ENCODE measurements at regions not wholly inside any gene's neighbourhood (a gene's known extent, or its start where the extent isn't known, plus 50 kb on each side); places are given as distances from the start of the nearest gene placed in this dataset.

DNA sequence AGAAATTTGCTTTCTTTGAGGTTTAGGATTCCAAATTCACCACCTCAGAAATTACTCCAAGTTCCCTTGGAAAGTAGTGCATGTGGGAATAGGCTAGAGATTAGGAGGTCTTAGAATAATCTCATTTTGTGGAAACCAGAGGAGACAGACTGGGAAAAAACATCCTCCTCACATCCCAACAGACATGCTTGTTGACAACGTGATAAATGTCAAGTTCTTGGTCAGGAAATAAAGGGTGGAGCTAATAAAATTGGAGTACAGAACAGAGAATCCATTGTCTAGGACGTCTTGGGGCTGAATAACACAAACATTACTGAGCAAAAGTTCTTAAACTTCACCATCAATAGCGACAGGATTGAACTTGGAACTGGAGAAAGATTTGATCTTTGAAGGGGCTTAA is 233.4 kb downstream of the PABPC4L start:
- no peak overlapping the region for H3K4me3 ChIP-seq (ENCODE audit: control insufficient read depth, low read depth, low read length)
- no peak for DNase-seq (ENCODE audit: low read depth)
- TF ChIP-seq, protein P1, sequence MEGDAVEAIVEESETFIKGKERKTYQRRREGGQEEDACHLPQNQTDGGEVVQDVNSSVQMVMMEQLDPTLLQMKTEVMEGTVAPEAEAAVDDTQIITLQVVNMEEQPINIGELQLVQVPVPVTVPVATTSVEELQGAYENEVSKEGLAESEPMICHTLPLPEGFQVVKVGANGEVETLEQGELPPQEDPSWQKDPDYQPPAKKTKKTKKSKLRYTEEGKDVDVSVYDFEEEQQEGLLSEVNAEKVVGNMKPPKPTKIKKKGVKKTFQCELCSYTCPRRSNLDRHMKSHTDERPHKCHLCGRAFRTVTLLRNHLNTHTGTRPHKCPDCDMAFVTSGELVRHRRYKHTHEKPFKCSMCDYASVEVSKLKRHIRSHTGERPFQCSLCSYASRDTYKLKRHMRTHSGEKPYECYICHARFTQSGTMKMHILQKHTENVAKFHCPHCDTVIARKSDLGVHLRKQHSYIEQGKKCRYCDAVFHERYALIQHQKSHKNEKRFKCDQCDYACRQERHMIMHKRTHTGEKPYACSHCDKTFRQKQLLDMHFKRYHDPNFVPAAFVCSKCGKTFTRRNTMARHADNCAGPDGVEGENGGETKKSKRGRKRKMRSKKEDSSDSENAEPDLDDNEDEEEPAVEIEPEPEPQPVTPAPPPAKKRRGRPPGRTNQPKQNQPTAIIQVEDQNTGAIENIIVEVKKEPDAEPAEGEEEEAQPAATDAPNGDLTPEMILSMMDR (IDR thresholded peaks at IDR 0.05; ENCODE audit: control insufficient read depth, insufficient read depth, low read depth, low read length, missing control alignments), result no peak

DNA sequence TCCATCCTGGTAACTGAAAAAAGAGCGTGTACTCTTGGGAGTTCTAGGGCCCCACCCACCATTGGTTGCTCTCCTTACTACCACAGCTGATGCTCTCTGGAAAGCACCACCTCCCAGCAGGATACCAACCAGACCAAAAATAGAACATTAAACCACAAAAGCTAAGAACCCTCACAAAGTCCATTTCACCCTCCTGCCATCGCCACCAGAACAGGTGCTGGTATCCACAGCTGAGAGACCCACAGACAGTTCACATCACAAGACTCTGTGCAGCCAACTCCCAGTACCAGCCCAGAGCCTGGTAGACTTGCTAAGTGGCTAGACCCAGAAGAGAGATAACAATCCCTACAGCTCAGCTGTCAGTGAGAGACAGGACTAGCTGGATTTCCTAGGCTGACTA is 240.6 kb downstream of the PABPC4L start:
- DNase-seq (ENCODE audit: low read depth), result no peak
- TF ChIP-seq, protein P1 (IDR thresholded peaks at IDR 0.05; ENCODE audit: control insufficient read depth, insufficient read depth, low read depth, low read length, missing control alignments), result no peak
- H3K4me3 ChIP-seq (ENCODE audit: control insufficient read depth, low read depth, low read length), result no peak overlapping the region

DNA sequence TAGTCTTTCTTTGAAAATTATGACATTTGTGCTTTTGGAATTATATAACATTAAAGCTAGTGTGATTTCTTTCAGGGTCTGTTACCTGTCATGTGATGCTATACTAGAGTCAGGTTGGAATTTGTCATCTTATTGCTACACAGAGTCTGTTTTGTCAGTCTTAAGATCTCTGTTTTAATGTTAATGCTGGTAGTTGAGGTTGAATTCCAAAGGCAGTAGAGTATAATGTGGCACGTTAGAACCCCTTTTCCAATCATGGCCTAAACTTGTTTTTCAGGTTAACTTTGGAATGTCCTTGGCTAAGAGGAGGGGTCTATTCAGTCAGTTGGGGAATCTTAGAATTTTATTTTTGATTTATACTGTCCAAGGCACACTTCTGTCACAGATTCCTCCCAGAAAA is 258.5 kb downstream of the PABPC4L start:
- no peak for DNase-seq (ENCODE audit: low read depth)
- TF ChIP-seq, protein P1 (IDR thresholded peaks at IDR 0.05; ENCODE audit: control insufficient read depth, insufficient read depth, low read depth, low read length, missing control alignments), result no peak
- H3K4me3 ChIP-seq (ENCODE audit: control insufficient read depth, low read depth, low read length), result no peak overlapping the region

DNA sequence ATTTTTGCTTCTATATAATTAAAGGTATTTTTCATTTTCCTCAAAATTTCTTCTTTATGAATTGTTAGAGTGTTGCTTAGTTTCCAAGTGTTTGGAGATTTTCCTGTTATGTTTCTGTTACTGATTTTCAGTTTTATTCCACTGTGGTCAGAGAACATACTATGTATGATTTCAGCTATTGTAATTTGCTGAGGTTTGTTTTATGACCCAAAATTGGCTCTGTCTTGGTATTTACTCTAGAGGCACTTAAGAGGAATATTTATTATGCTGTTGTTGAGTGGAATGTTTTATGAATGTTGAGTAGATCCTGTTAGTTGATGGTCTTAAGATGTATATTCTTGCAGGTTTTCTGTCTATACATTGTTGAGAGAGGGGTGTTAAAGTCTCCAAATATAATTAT is 263.5 kb downstream of the PABPC4L start:
- no peak for DNase-seq (ENCODE audit: low read depth)
- TF ChIP-seq, protein P1 (IDR thresholded peaks at IDR 0.05; ENCODE audit: control insufficient read depth, insufficient read depth, low read depth, low read length, missing control alignments), result no peak
- no peak overlapping the region for H3K4me3 ChIP-seq (ENCODE audit: control insufficient read depth, low read depth, low read length)

DNA sequence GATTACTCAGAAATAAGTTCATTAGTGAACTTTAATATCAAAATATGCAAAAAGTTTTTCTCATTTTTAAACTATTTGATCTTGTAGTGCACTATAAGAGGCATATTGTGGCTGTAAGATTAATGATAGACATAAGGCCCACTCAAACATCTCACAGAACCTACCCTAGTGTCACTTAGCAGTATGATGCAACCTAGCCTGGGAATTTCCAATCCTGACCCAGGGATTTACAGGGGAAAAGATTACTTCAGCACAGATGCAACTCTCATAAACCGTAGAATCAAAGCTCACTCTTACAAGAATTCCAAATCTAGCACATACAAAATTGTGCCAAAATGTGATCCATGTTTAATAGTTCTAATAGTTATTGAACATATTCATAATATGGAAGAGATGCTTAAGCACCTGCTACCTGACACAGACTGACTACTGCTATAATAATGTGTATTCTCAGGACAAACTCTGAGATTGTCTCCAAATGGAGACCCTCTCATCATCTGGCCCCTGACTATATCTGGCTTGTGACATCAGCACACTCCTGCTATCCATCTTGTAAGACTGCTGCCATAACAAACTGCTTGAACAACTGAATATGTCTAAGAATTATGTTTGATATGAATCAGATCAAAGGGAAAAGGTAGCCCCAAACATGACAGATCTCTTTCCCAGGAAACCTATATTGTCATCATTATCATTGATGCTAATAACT is 271.9 kb downstream of the PABPC4L start:
- no peak overlapping the region for H3K4me3 ChIP-seq (ENCODE audit: control insufficient read depth, low read depth, low read length)
- DNase-seq (ENCODE audit: low read depth), result no peak
- TF ChIP-seq, protein P1 (IDR thresholded peaks at IDR 0.05; ENCODE audit: control insufficient read depth, insufficient read depth, low read depth, low read length, missing control alignments), result no peak

DNA sequence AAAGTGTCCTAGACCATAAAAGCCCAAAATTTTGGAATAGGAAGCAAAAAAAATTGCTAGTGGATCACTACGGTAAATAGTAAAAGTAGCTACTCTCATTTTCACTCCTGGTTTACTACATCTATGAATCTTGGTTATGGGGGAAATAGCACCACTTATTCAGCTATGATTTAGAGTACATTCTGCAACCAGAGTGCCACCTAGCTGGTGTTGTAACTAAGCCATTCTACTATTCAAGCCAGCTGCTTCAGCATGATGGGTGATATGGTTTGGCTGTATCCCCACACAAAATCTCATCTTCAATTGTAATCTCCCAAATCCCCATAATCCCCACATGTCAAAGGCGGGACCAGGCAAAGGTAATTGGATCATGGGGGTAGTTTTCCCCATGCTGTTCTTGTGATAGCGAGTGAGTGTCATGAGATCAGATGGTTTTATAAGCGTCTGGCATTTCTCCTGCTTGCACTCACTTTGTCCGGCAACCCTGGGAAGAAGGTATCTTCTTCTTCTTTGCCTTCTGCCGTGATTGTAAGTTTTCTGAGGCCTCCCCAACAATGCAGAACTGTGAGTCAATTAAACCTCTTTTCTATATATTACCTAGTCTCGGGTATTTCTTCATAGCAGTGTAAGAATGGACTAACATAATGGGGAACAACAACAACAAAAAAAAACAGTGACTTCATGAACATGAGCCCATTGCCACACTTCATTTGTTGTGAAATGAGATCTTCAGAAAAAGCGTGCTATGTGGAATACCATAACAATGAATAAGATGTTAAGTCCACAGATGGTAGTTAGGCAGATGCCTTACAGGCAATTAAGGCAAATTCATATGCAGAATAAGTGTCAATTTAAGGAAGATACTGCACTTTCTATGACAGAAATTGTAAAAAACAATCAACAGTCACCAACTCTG is 280.1 kb downstream of the PABPC4L start:
- DNase-seq (ENCODE audit: low read depth), result no peak
- TF ChIP-seq, protein P1 (IDR thresholded peaks at IDR 0.05; ENCODE audit: control insufficient read depth, insufficient read depth, low read depth, low read length, missing control alignments), result no peak
- no peak overlapping the region for H3K4me3 ChIP-seq (ENCODE audit: control insufficient read depth, low read depth, low read length)

Measured in AG09309 (cell line).